Head of caudate nucleus (tissue), 42 donors: ENCODE measurements at regions not wholly inside any gene's neighbourhood (a gene's known extent, or its start where the extent isn't known, plus 50 kb on each side); places are given as distances from the start of the nearest gene placed in this dataset.

Experiments used
- DNase-seq, 42 donors: peaks; one replicate each; pipeline versions ENCODE4 v3.0.0 to v3.0.0-alpha.2; 2020 to 2021; ENCODE audit warnings: mixed read lengths in 7 of 42
- intact Hi-C: fragments of 100-400 bp; cut with DNase I; formaldehyde crosslinking; loops from one replicate; pipeline ENCODE4 v1.15.0; 2022

DNA sequence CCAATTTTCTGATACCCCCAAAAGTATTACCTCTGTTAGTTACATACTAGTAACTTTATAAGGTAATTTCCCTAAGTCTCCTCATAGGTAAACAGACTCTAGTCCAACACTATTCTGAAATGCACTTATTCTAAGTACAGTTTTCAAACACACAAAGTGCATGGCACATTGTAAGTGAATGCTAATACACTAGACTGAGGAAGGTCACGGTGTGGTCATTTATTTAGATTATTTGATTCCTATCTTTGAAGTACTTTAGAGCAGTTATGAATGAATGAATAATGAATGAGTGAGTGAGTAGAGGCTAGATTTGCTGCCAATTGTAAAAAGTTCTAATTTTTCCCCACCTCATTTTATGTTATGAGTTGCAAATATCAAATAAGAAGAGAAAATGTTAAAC, 132.8 kb upstream of the UGT8 start:
- intact Hi-C loops: no loop called here
- no peak for DNase-seq

DNA sequence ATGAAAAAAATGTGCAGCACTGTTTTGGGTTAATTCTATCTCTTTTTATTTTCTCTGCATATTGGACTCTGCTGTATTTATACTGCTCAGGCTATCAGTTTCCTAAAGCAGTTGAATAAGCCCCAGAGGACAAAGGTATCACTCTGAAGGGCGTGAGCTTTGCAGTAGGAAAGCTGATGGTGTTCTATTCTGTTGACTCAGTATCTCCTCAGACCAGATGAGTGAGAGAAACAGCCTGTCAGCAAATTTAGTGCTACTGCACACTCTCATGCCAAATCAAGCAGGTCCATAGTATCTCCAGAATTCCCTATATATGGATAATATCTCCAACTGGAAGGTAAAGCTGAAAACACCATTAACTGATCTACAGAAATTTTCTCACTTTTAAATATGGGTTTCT, 132.3 kb upstream of the UGT8 start:
- intact Hi-C loops: no loop called here
- no peak for DNase-seq

DNA sequence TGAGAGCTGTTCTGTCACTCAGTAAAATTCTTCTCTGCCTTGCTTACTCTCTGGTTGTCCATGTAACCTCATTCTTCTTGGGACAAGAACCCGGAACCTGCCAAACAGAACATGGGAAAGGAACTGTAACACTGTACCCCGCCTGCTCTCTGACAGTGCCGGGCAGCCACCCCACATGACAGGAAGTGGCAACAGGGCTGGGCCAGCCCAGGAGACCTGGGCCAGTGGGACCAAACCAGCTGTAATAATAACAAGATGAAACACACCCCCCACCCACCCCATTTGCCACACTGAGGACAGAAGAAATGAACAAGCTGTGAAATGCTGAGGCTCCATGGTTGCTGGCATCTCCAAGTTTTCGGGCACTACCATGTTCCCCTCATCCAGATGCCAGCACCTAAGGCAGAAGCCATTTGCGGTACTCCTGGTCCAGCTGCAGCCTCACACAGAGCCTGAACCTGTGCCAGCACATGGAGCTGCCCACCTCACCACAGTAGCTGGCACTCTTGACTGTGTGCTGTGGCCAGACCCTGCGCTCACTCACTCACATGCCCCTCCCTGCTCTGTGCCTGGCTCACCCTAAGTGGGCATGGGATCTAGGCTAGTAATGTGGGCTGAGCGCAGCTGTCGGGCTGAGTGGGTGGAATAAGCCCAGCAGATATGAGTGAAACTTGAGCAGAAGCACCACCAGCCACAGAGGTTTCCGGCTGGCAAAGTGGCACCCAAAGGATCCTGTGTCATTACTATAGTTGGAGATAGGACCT, 126.2 kb upstream of the UGT8 start:
- DNase-seq: no peak
- intact Hi-C loops: no loop called here

DNA sequence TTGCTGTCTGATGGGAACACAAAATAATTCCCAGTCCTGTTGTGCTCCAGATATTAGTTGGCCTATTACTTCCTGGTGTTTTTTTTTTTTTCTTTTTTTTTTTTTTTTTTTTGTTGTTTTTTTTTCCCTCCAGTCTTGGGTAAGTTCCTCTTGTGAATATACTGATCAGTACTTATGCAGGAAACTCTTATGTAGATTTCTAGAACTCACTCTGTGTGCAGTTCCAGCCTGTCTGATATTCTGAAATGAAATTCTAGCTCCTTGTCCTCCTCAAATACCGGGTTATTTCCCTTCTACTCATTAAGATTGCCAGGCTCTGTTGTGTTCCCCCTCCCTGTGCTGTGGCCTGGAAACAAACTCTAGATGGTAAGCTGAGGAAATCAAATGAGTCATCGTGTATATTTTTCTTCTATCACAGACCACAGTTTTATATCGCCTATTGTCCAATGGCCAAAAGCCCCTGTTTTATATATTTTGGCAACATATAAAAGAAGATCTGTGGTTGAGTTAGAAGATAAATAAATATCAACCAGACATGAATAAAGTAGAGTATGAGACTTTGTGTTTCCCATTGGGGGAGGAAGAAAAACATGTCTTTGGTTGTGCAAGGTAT, 124.3 kb upstream of the UGT8 start:
- no peak for DNase-seq
- intact Hi-C loops: no loop called here

DNA sequence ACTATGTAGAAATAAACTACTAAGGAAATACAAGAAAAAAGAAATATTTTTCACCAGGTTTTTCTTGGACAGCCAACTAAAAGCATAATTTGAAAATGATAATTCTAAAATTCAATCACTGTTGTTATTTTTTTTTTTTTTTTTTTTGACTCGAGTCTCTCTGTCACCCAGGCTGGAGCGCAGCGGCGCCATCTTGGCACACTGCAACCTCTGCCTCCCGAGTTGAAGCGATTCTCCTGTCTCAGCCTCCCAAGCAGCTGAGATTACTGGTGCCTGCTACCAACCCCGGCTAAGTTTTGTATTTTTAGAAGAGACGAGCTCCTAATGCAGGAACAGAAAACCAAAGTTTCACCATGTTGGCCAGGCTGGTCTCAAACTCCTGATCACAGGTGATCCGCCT, 122.3 kb upstream of the UGT8 start:
- intact Hi-C loops: no loop called here
- no peak for DNase-seq

DNA sequence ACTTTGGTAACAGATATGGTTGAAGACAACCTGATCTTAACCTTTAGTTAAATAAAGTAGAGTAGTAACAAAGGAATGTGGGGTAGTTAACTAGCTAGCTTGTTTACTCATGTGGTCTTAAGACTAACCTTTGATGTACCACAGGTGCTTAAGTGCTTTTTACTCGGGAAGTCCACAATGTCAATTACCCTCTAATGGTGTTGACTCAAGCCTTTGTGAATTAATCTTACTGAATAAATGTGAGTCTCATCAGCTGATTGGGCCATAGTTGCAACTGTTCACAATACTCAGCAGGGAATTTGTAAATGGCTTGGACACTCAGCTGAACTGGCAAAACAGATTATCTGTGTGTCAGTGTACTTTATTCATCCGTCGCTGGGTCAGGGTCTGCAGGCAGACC, 119.0 kb upstream of the UGT8 start:
- intact Hi-C loops: no loop called here

DNA sequence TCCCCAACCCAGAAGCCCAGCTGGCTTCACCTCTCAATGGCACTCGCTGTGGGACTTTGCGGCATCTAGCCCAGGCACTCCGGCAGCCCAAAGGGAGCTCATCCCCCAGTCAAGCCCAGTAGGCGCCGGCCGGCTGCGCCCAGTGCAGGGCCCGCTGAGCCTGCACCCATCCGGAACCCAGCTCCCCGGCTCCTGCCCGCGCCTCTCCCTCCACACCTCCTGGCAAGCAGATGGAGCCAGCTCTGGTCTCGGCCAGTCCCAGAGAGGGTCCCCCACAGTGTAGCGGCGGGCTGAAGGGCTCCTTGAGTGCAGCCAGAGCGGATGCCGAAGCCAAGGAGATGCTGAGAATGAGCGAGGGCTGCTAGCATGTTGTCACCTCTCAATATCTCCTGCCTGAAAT, 116.8 kb upstream of the UGT8 start:
- intact Hi-C loops: no loop called here
- DNase-seq: no peak

More for the DNA sequence above, 119.0 kb upstream of the UGT8 start:
- no peak for DNase-seq

DNA sequence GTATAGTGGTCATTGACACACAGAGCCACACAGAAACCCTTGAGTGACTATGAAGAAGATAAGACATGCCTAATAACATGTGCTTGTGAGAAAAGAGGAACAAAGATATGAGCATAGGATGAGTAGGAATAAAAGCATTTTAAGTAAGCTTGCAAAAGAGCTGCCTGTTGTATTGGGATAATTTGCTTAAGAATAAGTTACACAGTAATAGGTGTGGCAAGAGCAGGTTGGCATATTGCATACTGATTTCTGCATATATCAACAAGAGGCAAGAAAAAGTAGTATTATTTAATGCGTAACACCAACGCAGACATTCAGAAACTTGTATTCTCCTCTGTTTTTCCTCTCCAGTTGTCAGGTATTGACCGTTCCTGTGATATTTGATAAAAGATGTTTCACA, 111.5 kb upstream of the UGT8 start:
- DNase-seq: no peak
- intact Hi-C loops: no loop called here

DNA sequence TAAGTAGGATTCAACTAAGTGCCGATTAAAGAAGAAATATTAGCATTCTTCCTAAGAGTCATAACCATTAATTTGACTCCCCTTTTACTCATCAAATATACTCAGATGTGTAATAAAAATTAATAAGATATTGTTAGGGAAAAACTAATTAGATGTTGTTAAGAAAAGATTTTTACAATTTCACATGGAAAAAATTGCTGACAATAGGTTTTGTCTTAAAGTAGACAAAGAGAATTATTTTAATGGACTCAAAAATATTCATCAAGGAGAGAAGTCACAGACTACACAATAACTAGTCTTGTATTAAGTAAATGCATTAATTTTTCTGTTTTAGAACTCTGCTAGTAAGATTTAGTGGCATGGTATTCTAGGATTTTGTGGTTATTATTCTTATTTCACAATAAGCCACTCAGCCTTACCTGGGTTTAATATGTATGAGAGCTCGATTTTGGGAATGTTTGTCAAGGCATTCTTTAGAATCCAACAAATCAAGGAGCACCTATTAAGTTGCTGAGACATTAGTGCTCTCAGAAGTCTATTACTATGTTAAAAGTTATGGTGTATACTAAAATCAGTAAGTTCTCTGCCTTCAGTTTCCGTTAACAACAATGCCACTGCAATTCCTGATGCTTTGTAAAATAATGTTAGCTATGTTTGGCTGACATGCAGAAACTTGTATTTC, 110.2 kb upstream of the UGT8 start:
- DNase-seq: no peak
- intact Hi-C loops: no loop called here

DNA sequence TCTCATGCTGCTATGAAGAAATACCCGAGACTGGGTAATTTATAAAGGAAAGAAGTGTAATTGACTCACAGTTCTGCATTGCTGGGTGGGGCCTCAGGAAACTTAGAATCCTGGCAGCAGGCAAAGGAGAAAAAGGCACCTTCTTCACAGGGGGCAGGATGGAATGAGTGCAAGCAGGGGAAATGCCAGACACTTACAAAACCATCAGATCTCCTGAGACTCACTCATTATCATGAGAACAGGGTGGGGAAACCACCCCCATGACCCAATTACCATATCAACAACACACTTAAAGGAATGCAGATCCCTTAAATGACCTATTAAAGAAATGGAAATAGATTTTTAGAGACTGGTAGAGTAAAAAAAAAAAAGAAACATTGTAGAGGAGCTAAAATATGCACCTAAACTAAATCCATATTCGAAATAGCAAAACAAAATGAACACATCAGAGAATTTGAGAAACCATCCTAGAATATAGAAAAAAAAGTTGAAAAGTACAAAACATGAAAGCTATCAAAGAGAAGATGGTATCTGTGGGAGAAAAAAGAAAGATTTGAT, 104.3 kb upstream of the UGT8 start:
- intact Hi-C loops: no loop called here
- DNase-seq: no peak

DNA sequence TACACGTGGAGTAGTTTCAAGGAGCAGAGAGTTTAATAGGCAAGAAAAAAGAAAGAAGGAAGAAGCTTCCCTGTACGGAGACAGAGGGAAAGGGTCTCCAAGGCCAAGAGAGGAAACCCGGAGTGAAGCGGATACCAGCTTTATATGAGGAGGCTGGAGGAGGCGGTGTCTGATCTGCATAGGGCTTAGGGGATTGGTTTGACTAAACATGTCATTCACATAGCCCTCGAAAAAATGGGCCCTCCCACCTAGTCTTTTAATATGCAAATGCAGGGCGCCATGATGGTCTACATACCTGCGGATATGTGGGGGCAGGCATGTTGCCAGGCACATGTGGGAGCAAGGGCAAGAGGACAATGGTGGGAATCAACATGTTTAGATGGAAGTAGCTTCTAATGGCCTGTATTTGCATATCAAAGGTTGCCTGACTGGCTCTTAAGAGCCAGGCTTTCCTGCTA, 103.1 kb upstream of the UGT8 start:
- intact Hi-C loops: no loop called here

DNA sequence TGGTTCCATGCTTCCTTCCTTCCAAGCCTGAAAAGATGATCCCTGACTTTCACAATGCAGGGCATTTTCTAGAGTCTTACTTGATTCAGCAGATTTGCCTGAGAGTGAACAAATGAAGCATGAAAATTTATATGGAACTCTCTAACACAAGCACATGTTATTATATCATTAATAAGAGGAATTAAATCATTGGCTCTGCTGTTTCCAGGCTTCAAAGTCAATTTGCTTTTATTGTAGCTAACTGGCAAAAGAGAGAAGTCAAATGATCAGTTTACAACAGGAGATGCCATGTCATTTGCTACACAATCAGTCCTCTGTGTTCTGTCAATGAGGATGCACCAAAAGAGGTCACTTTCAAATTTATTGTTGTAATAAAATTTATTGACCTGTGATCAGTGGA, 101.5 kb upstream of the UGT8 start:
- DNase-seq: no peak
- intact Hi-C loops: no loop called here

More for the DNA sequence above, 103.1 kb upstream of the UGT8 start:
- DNase-seq: no peak

DNA sequence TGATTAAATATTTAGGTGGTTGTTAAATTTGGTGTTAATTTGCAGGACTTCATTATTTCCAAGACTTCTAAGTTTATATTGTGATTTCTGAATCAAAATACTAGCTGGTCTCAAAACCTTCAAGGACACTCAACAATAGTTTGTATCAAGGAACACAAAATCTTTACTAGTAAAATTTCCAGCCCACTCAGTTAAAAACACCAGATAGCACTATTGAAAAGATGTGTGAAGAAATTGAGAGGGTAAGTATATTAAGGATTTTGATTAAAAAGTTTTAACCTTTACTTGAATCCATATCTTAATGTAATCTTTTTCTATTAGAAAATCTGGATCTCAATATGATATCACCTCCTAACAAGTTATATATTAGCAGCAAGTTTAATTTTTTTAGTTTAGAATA, 89.3 kb upstream of the UGT8 start:
- DNase-seq: no peak
- intact Hi-C loops: no loop called here

DNA sequence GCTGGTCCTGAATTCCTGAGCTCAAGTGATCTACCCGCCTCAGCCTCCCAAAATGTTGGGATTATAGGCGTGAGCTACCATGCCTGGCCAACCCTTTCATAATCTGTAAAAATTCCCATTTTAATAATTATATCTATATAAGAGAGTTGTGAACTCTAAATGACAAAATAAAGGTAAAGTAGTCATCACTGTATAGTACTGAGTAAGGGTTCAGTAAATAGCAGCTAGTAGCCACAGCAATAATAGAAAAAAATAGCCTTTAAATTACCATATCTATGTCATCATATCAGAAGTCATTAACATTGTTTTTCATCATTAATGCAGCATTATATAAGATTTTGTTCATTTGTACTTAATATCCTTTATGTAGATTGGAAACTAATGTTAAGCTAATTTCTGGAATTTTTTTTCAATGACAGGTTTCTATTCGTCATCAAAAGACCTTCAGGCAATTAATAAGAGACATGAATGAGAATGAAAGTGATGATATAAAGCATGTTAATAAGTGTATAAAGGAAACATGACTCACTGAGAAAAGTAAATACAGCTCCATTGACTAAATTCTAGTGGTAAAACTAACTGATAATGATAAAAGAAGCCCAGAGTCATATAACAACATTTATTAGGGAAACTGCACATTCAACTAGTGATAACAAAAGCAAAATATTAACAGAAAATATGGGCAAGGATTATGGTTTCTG, 85.9 kb upstream of the UGT8 start:
- no peak for DNase-seq
- intact Hi-C loops: loop anchor here (5.0 kb wide), 1 partner anchor 145 kb away; no protein-coding TSS in a partner anchor

DNA sequence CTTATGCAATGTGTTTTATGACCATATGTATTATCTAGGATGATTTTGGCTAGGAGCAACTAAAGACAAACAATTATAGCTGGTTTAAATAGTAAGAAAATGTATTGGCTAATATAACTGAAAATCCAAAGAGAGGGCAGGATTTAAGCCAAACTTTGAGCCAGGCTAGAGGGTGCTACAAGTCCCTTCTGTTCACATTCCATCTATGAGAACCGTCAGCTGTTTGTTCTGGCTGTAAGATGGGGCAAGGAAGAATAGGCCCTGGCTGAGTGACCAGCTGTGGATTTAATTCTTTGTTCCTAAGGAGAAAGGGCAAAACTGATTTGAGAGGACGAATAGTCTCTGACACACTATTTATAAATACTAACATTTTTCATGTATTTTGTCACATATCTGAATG, 79.2 kb upstream of the UGT8 start:
- intact Hi-C loops: no loop called here
- DNase-seq: peak in 19 of 42 donors; percentile 4 to 62 (median 35)

DNA sequence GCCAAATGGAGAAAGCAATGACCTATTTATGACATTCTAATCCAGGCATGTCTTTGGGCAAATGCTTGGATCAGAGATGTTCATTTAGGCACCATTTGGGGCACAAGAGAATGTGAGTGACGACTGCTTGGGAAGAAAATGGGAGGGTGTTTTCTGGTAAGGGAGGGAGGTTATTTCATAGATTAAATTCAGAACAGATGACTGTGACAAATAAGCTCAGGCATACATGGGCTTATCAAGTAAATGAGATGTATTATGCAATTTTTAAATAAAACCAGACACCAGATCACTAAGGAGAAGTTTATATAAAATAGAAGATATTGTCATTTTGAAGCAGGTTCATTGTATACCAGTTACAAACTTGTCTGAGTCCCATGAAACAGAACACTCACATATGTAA, 71.4 kb upstream of the UGT8 start:
- intact Hi-C loops: no loop called here
- DNase-seq: no peak

DNA sequence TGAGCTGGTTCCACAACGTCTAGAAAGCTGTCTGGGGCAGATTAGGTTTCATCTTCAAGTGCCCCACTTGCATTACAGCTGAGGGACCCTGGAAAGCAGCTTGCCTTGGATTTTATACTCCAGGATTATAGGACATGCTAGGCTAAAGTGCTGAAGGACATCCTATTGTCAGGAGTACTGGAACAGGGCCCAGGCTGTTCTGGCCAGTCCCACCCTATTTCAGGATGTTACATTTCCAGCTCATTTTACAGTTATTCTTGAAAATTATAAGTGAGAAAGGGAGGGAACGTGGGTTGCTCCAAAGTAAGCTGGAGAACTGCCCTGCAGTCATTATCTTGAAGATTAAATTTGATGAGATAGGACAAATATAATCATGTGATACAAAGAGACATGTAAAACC, 71.0 kb upstream of the UGT8 start:
- no peak for DNase-seq

DNA sequence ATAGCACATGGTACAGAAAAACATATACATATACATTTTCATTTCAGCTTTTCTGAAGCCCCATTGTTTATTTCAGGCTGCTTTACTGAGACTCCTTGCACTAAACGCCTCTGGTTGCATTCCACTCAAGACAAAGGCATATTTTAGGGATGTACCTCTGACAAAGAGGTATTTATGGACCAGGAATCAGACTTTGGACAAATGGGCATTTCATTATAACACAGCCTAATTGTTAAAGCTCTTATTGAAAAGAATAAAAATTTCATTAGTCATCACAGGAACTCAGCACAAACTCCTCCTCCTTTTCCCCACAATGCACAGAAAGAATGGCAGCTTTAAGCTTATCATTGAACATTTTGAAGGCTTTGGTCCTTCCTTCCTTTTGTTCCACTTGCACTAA, 62.9 kb upstream of the UGT8 start:
- DNase-seq: peak in 2 of 42 donors; percentile 17 to 29
- intact Hi-C loops: loop anchor here (10.0 kb wide), 1 partner anchor 59 kb away; the partner anchor contains the start of gene UGT8

More for the DNA sequence above, 71.0 kb upstream of the UGT8 start:
- intact Hi-C loops: no loop called here

DNA sequence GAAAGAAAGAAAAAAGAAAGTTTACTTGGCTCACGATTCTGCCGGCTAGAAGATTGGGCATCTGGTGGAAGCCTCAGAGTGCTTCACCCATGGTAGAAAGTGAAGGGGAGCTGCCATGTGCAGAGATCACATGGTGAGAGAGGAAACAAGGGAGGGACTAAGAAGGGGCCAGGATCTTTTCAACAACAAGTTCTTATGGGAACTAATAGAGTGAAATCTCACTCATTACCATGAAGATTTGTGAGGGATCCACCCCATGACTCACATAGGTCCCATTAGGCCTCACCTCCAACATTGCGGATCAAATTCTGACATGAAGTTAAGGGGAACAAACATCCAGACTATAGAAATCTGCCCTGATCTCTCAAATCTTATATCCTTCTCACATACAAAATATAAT, 61.3 kb upstream of the UGT8 start:
- DNase-seq: no peak
- intact Hi-C loops: loop anchor here (10.0 kb wide), 1 partner anchor 57 kb away; the partner anchor contains the start of gene UGT8
